GM12801 (cell line): ENCODE measurements at regions not wholly inside any gene's neighbourhood (a gene's known extent, or its start where the extent isn't known, plus 50 kb on each side); places are given as distances from the start of the nearest gene placed in this dataset.

Source experiments
- TF ChIP-seq, protein P1 (sequence below): IDR thresholded peaks from one replicate; pipeline ENCODE4 v1.5.1; 2011; ENCODE audit warnings: control low read depth; ENCODE audit not compliant: insufficient read length; ENCODE audit errors: extremely low read depth

GRCh38 chr7:21326921-21327320, 101.0 kb upstream of the SP4 start:
- TF ChIP-seq, protein P1, sequence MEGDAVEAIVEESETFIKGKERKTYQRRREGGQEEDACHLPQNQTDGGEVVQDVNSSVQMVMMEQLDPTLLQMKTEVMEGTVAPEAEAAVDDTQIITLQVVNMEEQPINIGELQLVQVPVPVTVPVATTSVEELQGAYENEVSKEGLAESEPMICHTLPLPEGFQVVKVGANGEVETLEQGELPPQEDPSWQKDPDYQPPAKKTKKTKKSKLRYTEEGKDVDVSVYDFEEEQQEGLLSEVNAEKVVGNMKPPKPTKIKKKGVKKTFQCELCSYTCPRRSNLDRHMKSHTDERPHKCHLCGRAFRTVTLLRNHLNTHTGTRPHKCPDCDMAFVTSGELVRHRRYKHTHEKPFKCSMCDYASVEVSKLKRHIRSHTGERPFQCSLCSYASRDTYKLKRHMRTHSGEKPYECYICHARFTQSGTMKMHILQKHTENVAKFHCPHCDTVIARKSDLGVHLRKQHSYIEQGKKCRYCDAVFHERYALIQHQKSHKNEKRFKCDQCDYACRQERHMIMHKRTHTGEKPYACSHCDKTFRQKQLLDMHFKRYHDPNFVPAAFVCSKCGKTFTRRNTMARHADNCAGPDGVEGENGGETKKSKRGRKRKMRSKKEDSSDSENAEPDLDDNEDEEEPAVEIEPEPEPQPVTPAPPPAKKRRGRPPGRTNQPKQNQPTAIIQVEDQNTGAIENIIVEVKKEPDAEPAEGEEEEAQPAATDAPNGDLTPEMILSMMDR = no peak

DNA sequence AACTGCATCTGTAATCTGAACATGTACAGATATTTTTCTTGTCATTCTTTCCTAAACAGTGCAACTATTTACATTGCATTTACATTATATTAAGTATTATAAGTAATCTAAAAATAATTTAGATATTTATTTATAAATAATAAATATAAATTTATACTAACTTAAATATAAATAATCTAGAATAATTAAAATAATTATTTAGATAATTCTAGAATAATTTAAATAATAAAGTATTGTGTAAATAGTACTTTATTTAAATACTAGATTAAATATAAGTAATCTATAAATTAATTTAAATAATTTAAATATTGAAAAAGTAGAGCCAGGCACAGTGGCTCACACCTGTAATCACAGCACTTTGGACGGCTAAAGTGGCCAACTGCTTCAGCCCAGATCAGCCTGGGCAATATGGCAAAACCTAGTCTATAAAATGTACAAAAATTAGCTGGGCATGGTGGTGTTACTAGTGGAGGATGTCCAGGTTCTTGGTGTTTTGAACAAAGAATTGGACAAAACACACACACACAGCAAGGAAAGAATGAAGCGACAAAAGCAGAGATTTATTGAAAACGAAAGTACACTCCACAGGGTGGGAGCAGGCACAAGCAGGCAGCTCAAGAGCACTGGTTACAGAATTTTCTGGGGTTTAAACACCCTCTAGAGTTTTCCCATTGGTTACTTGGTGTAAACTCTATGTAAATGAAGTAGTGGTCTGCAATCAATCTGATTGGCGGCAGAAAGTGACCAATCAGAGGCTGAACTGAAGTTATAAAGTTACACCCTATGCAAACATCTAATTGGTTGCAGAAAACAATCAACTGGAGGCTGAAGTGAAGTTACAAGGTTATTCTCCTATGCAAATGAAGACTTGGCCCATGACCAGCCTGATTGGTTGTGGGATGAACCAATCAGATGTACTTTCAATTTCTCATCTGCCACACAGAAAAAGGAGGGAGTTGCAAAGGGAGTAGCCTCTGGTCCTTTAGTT, 100.2 kb upstream of the SP4 start:
- TF ChIP-seq, protein P1 = no peak

- TF ChIP-seq, protein P1 = no peak
These were observed 97.3 kb upstream of the SP4 start for GRCh38 chr7:21330462-21331178.

GRCh38 chr7:21334906-21335305, 93.0 kb upstream of the SP4 start:
- TF ChIP-seq, protein P1 = no peak

- TF ChIP-seq, protein P1 = no peak
These were observed 91.1 kb upstream of the SP4 start for GRCh38 chr7:21336743-21337142.

DNA sequence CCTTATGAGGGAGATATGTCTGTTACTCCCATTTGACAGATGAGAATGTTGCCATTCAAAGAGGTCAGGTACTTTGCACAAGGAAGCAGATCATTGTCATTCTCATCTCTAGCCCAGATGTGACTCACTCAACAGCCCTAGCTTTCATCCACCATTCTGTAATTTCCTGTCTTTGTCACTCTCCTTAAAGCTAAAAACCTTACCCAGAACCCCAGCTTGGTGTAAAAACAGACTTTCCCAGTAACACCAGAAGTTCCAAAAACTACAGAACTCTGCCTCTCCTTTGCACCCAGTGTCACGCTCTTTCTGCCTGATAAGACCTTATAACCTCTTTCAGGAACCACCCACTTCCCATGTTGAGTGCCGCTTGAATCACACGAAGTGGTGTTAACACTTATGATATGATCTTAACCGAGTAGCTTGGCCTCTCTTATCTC, 89.1 kb upstream of the SP4 start:
- TF ChIP-seq, protein P1 = no peak

DNA sequence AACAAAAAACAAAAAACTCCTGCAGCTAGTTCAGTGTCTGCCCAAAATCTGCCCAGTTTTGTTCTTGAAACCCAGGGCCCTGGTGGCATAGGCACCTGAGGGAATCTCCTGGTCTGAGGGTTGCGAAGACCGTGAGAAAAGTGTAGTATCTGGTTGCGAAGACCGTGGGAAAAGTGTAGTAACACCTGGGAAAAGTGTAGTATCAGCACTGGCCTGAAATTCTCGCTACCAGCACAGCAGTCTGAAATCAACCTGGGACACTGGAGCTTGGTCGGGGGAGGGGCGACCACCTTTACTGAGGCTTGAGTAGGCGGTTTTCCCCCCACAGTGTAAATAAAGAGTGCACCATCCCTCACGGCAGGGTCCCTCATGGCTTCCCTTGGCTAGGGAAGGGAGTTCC, 82.5 kb upstream of the SP4 start:
- TF ChIP-seq, protein P1 = no peak
